ENCODE measurements at regions not wholly inside any gene's neighbourhood (a gene's known extent, or its start where the extent isn't known, plus 50 kb on each side); places are given as distances from the start of the nearest gene placed in this dataset.

GRCh38 chr10:71158251-71158650 is 54.1 kb upstream of the UNC5B start:
- Histone ChIP-seq H3K79me2 (ENCODE audit: insufficient read depth, low read length) (no peaks in the 10 kb centered on the region), H4K20me1 (ENCODE audit: insufficient read depth, low read length, poor library complexity, severe bottlenecking) (no peaks in the 10 kb centered on the region), H3K4me1 (ENCODE audit: insufficient read depth, low read length, poor library complexity, severe bottlenecking) (peaks cover 12% of the 10 kb centered on the region), H3K9ac (ENCODE audit: low read depth, low read length, poor library complexity, severe bottlenecking) (no peak overlapping the region), H3K9me2 (replicated peaks; ENCODE audit: low read depth, low read length) (no peaks in the 10 kb centered on the region), H3F3A (ENCODE audit: low read depth) (no peaks in the 10 kb centered on the region), H3K27me3 (ENCODE audit: insufficient read depth, low read length, poor library complexity, severe bottlenecking) (no peaks in the 10 kb centered on the region), H3K36me3 (ENCODE audit: insufficient read depth, low read length) (no peaks in the 10 kb centered on the region), H2AFZ (ENCODE audit: low read length) (no peak overlapping the region), H3K4me3 (ENCODE audit: low read length, poor library complexity, severe bottlenecking) (no peak overlapping the region), H3K4me2 (ENCODE audit: low read depth, low read length, poor library complexity, severe bottlenecking) (no peak overlapping the region), H3K9me3 (ENCODE audit: insufficient read depth, low read depth, low read length) (no peaks in the 10 kb centered on the region)
- TF ChIP-seq CTCF (conservative IDR thresholded peaks at IDR 0.05; ENCODE audit: low read length) (no peak), EZH2phosphoT487 (IDR thresholded peaks at IDR 0.05; ENCODE audit: borderline replicate concordance) (no peak)

- Histone ChIP-seq H3K27me3 (ENCODE audit: insufficient read depth, low read length, poor library complexity, severe bottlenecking) (no peaks in the 10 kb centered on the region), H3K9ac (ENCODE audit: low read depth, low read length, poor library complexity, severe bottlenecking) (no peak overlapping the region), H3F3A (ENCODE audit: low read depth) (no peaks in the 10 kb centered on the region), H3K9me2 (replicated peaks; ENCODE audit: low read depth, low read length) (no peaks in the 10 kb centered on the region), H3K4me2 (ENCODE audit: low read depth, low read length, poor library complexity, severe bottlenecking) (no peak overlapping the region), H3K4me3 (ENCODE audit: low read length, poor library complexity, severe bottlenecking) (no peak overlapping the region), H3K9me3 (ENCODE audit: insufficient read depth, low read depth, low read length) (no peaks in the 10 kb centered on the region), H3K4me1 (ENCODE audit: insufficient read depth, low read length, poor library complexity, severe bottlenecking) (peaks cover 12% of the 10 kb centered on the region), H2AFZ (ENCODE audit: low read length) (no peak overlapping the region), H3K36me3 (ENCODE audit: insufficient read depth, low read length) (no peaks in the 10 kb centered on the region), H4K20me1 (ENCODE audit: insufficient read depth, low read length, poor library complexity, severe bottlenecking) (no peaks in the 10 kb centered on the region), H3K79me2 (ENCODE audit: insufficient read depth, low read length) (no peaks in the 10 kb centered on the region)
- TF ChIP-seq CTCF (conservative IDR thresholded peaks at IDR 0.05; ENCODE audit: low read length), result no peak
- TF ChIP-seq EZH2phosphoT487 (IDR thresholded peaks at IDR 0.05; ENCODE audit: borderline replicate concordance), result no peak
Observed at GRCh38 chr10:71158902-71159301, 53.5 kb upstream of the UNC5B start.

GRCh38 chr10:71159892-71160291 is 52.5 kb upstream of the UNC5B start:
- Histone ChIP-seq H3K36me3 (ENCODE audit: insufficient read depth, low read length) (no peaks in the 10 kb centered on the region), H3K79me2 (ENCODE audit: insufficient read depth, low read length) (no peaks in the 10 kb centered on the region), H4K20me1 (ENCODE audit: insufficient read depth, low read length, poor library complexity, severe bottlenecking) (no peaks in the 10 kb centered on the region), H3K4me1 (ENCODE audit: insufficient read depth, low read length, poor library complexity, severe bottlenecking) (peaks cover 12% of the 10 kb centered on the region), H3K27me3 (ENCODE audit: insufficient read depth, low read length, poor library complexity, severe bottlenecking) (no peaks in the 10 kb centered on the region), H3K4me3 (ENCODE audit: low read length, poor library complexity, severe bottlenecking) (no peak overlapping the region), H3K9ac (ENCODE audit: low read depth, low read length, poor library complexity, severe bottlenecking) (no peak overlapping the region), H2AFZ (ENCODE audit: low read length) (no peak overlapping the region), H3K9me3 (ENCODE audit: insufficient read depth, low read depth, low read length) (no peaks in the 10 kb centered on the region), H3K9me2 (replicated peaks; ENCODE audit: low read depth, low read length) (no peaks in the 10 kb centered on the region), H3K4me2 (ENCODE audit: low read depth, low read length, poor library complexity, severe bottlenecking) (no peak overlapping the region), H3F3A (ENCODE audit: low read depth) (no peaks in the 10 kb centered on the region)
- TF ChIP-seq EZH2phosphoT487 (IDR thresholded peaks at IDR 0.05; ENCODE audit: borderline replicate concordance) (no peak), CTCF (conservative IDR thresholded peaks at IDR 0.05; ENCODE audit: low read length) (no peak)

Data from Loucy (cell line).